WTC11 (cell line): ENCODE measurements at regions not wholly inside any gene's neighbourhood (a gene's known extent, or its start where the extent isn't known, plus 50 kb on each side); places are given as distances from the start of the nearest gene placed in this dataset.

Experiments
- ATAC-seq: fragments of 200-7000 bp; cut with Tn5 transposase; 2 replicates; pipeline ENCODE4 v1.10.0; 2021; ENCODE audit warnings: mild to moderate bottlenecking, moderate library complexity
- CTCF ChIA-PET: fragments of 300-600 bp; sonication (Branson Sonifier 250); formaldehyde crosslinking; loops from one replicate; lab custom pipeline; 2021; ENCODE audit warnings: antibody characterized with exemption; lab: Charles Lee
- POLR2A ChIA-PET: fragments of 350-600 bp; sonication (Branson Sonifier 250); formaldehyde crosslinking; loops from one replicate; lab custom pipeline; 2021; ENCODE audit warnings: antibody characterized with exemption; lab: Charles Lee
- DNase-seq: peaks from one replicate; pipeline ENCODE4 v3.0.0; 2021; ENCODE audit warnings: low spot score
- H3K27ac Mint-ChIP-seq: 2 replicates; pipeline ENCODE4 v1.8.0; 2021; ENCODE audit warnings: mixed read lengths
- H3K27me3 Mint-ChIP-seq: 2 replicates; pipeline ENCODE4 v1.8.0; 2021; ENCODE audit warnings: low read depth, mild to moderate bottlenecking, moderate library complexity, mixed read lengths
- H3K36me3 Mint-ChIP-seq: 2 replicates; pipeline ENCODE4 v1.8.0; 2021; ENCODE audit warnings: mixed read lengths
- H3K4me1 Mint-ChIP-seq: 2 replicates; pipeline ENCODE4 v1.8.0; 2022; ENCODE audit warnings: mixed read lengths
- H3K4me3 Mint-ChIP-seq: 2 replicates; pipeline ENCODE4 v1.8.0; 2021; ENCODE audit warnings: mild to moderate bottlenecking, moderate library complexity, mixed read lengths
- H3K9me3 Mint-ChIP-seq: 2 replicates; pipeline ENCODE4 v1.8.0; 2021; ENCODE audit warnings: mixed read lengths
- ATF3 ChIP-seq: sonication (generic); formaldehyde crosslinking; conservative IDR thresholded peaks from 2 replicates; pipeline ENCODE4 v1.8.1; 2022; ENCODE audit warnings: mild to moderate bottlenecking, missing genetic modification reagents
- FOXK1 ChIP-seq: sonication (generic); formaldehyde crosslinking; IDR thresholded peaks from 2 replicates; pipeline ENCODE4 v1.8.0; 2022; ENCODE audit warnings: mild to moderate bottlenecking, moderate library complexity, missing genetic modification reagents
- FOXP4 ChIP-seq: sonication (generic); formaldehyde crosslinking; IDR thresholded peaks from 2 replicates; pipeline ENCODE4 v1.8.0; 2022; ENCODE audit warnings: mild to moderate bottlenecking, missing genetic modification reagents
- GTF2I ChIP-seq: fragments of 250-450 bp; sonication (Bioruptor Pico); conservative IDR thresholded peaks from 2 replicates; pipeline ENCODE4 v1.4.0; 2021; ENCODE audit warnings: mild to moderate bottlenecking
- NFYB ChIP-seq: sonication (generic); formaldehyde crosslinking; conservative IDR thresholded peaks from 2 replicates; pipeline ENCODE4 v1.8.0; 2022; ENCODE audit warnings: low read depth, missing genetic modification reagents
- NR2C2 ChIP-seq: sonication (generic); formaldehyde crosslinking; IDR thresholded peaks from 2 replicates; pipeline ENCODE4 v1.8.0; 2022; ENCODE audit warnings: mild to moderate bottlenecking, missing genetic modification reagents
- RELA ChIP-seq: sonication (generic); formaldehyde crosslinking; IDR thresholded peaks from 2 replicates; pipeline ENCODE4 v1.8.1; 2022; ENCODE audit warnings: missing genetic modification reagents, mild to moderate bottlenecking, borderline replicate concordance
- SMAD4 ChIP-seq: sonication (generic); formaldehyde crosslinking; IDR thresholded peaks from 2 replicates; pipeline ENCODE4 v1.8.0; 2022; ENCODE audit warnings: mild to moderate bottlenecking, missing genetic modification reagents
- TP53 ChIP-seq: sonication (generic); formaldehyde crosslinking; IDR thresholded peaks from 2 replicates; pipeline ENCODE4 v1.8.1; 2023; ENCODE audit warnings: mild to moderate bottlenecking, missing genetic modification reagents
- ZBTB21 ChIP-seq: sonication (generic); formaldehyde crosslinking; IDR thresholded peaks from 2 replicates; pipeline ENCODE4 v1.8.1; 2023; ENCODE audit warnings: mild to moderate bottlenecking, missing genetic modification reagents, borderline replicate concordance
- ZNF232 ChIP-seq: sonication (generic); formaldehyde crosslinking; IDR thresholded peaks from 2 replicates; pipeline ENCODE4 v1.8.0; 2022; ENCODE audit warnings: mild to moderate bottlenecking, missing genetic modification reagents
- ZNF263 ChIP-seq: sonication (generic); formaldehyde crosslinking; IDR thresholded peaks from 2 replicates; pipeline ENCODE4 v1.8.1; 2022; ENCODE audit warnings: low read depth, mild to moderate bottlenecking, moderate library complexity, missing genetic modification reagents
- ZNF396 ChIP-seq: fragments of 250-450 bp; sonication (Bioruptor Pico); IDR thresholded peaks from 2 replicates; pipeline ENCODE4 v1.8.0; 2021; ENCODE audit warnings: mild to moderate bottlenecking, moderate library complexity, borderline replicate concordance
- ZNF416 ChIP-seq: fragments of 250-450 bp; sonication (Bioruptor Pico); IDR thresholded peaks from 2 replicates; pipeline ENCODE4 v1.9.0; 2021; ENCODE audit warnings: mild to moderate bottlenecking, inconsistent platforms
- ZNF512 ChIP-seq: sonication (generic); formaldehyde crosslinking; IDR thresholded peaks from 2 replicates; pipeline ENCODE4 v1.8.1; 2022; ENCODE audit warnings: missing genetic modification reagents, borderline replicate concordance
- TF ChIP-seq, protein P1 (sequence below): sonication (generic); formaldehyde crosslinking; IDR thresholded peaks from 2 replicates; pipeline ENCODE4 v1.8.0; 2022; ENCODE audit warnings: mild to moderate bottlenecking, missing genetic modification reagents
- TF ChIP-seq, protein P2 (sequence below): sonication (generic); formaldehyde crosslinking; IDR thresholded peaks from 2 replicates; pipeline ENCODE4 v1.8.0; 2023; ENCODE audit warnings: missing genetic modification reagents, mild to moderate bottlenecking, borderline replicate concordance
- TF ChIP-seq, protein P3 (sequence below): sonication (generic); formaldehyde crosslinking; IDR thresholded peaks from 2 replicates; pipeline ENCODE4 v1.8.1; 2023; ENCODE audit warnings: mild to moderate bottlenecking, missing genetic modification reagents
- TF ChIP-seq, protein P4 (sequence below): sonication (generic); formaldehyde crosslinking; IDR thresholded peaks from 2 replicates; pipeline ENCODE4 v1.8.0; 2022; ENCODE audit warnings: missing genetic modification reagents

- H3K27me3 Mint-ChIP-seq, result no peaks in the 10 kb centered on the region; the same call in 1 of the 2 replicates
- DNase-seq, result no peak
- no peak for ATAC-seq
- peaks cover 35% of the 10 kb centered on the region for H3K4me1 Mint-ChIP-seq
- no peak overlapping the region for H3K4me3 Mint-ChIP-seq
- TF ChIP-seq TP53 (CRISPR knock-in tag), result no peak
- no peaks in the 10 kb centered on the region for H3K36me3 Mint-ChIP-seq
- H3K9me3 Mint-ChIP-seq, result no peaks in the 10 kb centered on the region
- POLR2A ChIA-PET, result no interaction called here
- CTCF ChIA-PET, result interaction anchor here (1.3 to 1.7 kb wide), 2 partner anchors 80 to 296 kb away, joined by 4 to 6 read pairs; no protein-coding TSS in a partner anchor
- peak overlapping the region; percentile 88 for H3K27ac Mint-ChIP-seq
Observed at GRCh38 chr1:173122344-173122935, 71.7 kb upstream of the TNFSF18 start.

GRCh38 chr1:173118404-173118803, 67.7 kb upstream of the TNFSF18 start:
- H3K9me3 Mint-ChIP-seq, result no peaks in the 10 kb centered on the region
- ATAC-seq (no peak), DNase-seq (no peak)
- CTCF ChIA-PET, result no interaction called here
- H3K27me3 Mint-ChIP-seq, result no peaks in the 10 kb centered on the region; the same call in 1 of the 2 replicates
- H3K4me1 Mint-ChIP-seq, result peaks cover 12% of the 10 kb centered on the region
- no peak overlapping the region for H3K4me3 Mint-ChIP-seq
- POLR2A ChIA-PET, result no interaction called here
- no peaks in the 10 kb centered on the region for H3K36me3 Mint-ChIP-seq
- H3K27ac Mint-ChIP-seq, result no peak overlapping the region
- TF ChIP-seq FOXP4 (CRISPR knock-in tag) (no peak), ZNF512 (CRISPR knock-in tag) (no peak), GTF2I (CRISPR knock-in tag) (no peak), RELA (CRISPR knock-in tag) (no peak), FOXK1 (no peak), SMAD4 (CRISPR knock-in tag) (no peak), ATF3 (no peak), NFYB (no peak), ZNF232 (CRISPR knock-in tag) (no peak), ZNF396 (CRISPR knock-in tag) (no peak), ZBTB21 (CRISPR knock-in tag) (no peak), ZNF416 (CRISPR knock-in tag) (no peak), NR2C2 (CRISPR knock-in tag) (no peak), ZNF263 (CRISPR knock-in tag) (no peak)
- TF ChIP-seq, protein P1, sequence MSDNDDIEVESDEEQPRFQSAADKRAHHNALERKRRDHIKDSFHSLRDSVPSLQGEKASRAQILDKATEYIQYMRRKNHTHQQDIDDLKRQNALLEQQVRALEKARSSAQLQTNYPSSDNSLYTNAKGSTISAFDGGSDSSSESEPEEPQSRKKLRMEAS (CRISPR knock-in tag), result no peak
- TF ChIP-seq, protein P2, sequence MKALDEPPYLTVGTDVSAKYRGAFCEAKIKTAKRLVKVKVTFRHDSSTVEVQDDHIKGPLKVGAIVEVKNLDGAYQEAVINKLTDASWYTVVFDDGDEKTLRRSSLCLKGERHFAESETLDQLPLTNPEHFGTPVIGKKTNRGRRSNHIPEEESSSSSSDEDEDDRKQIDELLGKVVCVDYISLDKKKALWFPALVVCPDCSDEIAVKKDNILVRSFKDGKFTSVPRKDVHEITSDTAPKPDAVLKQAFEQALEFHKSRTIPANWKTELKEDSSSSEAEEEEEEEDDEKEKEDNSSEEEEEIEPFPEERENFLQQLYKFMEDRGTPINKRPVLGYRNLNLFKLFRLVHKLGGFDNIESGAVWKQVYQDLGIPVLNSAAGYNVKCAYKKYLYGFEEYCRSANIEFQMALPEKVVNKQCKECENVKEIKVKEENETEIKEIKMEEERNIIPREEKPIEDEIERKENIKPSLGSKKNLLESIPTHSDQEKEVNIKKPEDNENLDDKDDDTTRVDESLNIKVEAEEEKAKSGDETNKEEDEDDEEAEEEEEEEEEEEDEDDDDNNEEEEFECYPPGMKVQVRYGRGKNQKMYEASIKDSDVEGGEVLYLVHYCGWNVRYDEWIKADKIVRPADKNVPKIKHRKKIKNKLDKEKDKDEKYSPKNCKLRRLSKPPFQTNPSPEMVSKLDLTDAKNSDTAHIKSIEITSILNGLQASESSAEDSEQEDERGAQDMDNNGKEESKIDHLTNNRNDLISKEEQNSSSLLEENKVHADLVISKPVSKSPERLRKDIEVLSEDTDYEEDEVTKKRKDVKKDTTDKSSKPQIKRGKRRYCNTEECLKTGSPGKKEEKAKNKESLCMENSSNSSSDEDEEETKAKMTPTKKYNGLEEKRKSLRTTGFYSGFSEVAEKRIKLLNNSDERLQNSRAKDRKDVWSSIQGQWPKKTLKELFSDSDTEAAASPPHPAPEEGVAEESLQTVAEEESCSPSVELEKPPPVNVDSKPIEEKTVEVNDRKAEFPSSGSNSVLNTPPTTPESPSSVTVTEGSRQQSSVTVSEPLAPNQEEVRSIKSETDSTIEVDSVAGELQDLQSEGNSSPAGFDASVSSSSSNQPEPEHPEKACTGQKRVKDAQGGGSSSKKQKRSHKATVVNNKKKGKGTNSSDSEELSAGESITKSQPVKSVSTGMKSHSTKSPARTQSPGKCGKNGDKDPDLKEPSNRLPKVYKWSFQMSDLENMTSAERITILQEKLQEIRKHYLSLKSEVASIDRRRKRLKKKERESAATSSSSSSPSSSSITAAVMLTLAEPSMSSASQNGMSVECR (CRISPR knock-in tag), result no peak
- TF ChIP-seq, protein P3, sequence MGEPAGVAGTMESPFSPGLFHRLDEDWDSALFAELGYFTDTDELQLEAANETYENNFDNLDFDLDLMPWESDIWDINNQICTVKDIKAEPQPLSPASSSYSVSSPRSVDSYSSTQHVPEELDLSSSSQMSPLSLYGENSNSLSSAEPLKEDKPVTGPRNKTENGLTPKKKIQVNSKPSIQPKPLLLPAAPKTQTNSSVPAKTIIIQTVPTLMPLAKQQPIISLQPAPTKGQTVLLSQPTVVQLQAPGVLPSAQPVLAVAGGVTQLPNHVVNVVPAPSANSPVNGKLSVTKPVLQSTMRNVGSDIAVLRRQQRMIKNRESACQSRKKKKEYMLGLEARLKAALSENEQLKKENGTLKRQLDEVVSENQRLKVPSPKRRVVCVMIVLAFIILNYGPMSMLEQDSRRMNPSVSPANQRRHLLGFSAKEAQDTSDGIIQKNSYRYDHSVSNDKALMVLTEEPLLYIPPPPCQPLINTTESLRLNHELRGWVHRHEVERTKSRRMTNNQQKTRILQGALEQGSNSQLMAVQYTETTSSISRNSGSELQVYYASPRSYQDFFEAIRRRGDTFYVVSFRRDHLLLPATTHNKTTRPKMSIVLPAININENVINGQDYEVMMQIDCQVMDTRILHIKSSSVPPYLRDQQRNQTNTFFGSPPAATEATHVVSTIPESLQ, result no peak
- TF ChIP-seq, protein P4, sequence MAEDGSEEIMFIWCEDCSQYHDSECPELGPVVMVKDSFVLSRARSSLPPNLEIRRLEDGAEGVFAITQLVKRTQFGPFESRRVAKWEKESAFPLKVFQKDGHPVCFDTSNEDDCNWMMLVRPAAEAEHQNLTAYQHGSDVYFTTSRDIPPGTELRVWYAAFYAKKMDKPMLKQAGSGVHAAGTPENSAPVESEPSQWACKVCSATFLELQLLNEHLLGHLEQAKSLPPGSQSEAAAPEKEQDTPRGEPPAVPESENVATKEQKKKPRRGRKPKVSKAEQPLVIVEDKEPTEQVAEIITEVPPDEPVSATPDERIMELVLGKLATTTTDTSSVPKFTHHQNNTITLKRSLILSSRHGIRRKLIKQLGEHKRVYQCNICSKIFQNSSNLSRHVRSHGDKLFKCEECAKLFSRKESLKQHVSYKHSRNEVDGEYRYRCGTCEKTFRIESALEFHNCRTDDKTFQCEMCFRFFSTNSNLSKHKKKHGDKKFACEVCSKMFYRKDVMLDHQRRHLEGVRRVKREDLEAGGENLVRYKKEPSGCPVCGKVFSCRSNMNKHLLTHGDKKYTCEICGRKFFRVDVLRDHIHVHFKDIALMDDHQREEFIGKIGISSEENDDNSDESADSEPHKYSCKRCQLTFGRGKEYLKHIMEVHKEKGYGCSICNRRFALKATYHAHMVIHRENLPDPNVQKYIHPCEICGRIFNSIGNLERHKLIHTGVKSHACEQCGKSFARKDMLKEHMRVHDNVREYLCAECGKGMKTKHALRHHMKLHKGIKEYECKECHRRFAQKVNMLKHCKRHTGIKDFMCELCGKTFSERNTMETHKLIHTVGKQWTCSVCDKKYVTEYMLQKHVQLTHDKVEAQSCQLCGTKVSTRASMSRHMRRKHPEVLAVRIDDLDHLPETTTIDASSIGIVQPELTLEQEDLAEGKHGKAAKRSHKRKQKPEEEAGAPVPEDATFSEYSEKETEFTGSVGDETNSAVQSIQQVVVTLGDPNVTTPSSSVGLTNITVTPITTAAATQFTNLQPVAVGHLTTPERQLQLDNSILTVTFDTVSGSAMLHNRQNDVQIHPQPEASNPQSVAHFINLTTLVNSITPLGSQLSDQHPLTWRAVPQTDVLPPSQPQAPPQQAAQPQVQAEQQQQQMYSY (CRISPR knock-in tag), result no peak
